GM23338 (cell line): ENCODE measurements at regions not wholly inside any gene's neighbourhood (a gene's known extent, or its start where the extent isn't known, plus 50 kb on each side); places are given as distances from the start of the nearest gene placed in this dataset.

ENCODE experiments used
- ATAC-seq: fragments of 200-7000 bp; cut with Tn5 transposase; 3 replicates; pipeline ENCODE4 v1.9.1; 2020
- DNase-seq: peaks from one replicate; pipeline ENCODE4 v3.0.0-alpha.2; 2015; ENCODE audit warnings: low spot score
- H2AFZ ChIP-seq: fragments of 200-600 bp; sonication (generic); 2 replicates; pipeline ENCODE4 v1.8.0; 2016; ENCODE audit warnings: antibody characterized with exemption, mild to moderate bottlenecking, moderate library complexity
- H3F3A ChIP-seq: fragments of 200-600 bp; sonication (generic); replicated peaks from 2 replicates; pipeline ENCODE4 v1.8.0; 2017; ENCODE audit warnings: antibody characterized with exemption, mixed run types, low read depth
- H3K27ac ChIP-seq: fragments of 200-600 bp; sonication (generic); 2 replicates; pipeline ENCODE4 v1.6.1; 2016; ENCODE audit warnings: low read depth
- H3K27me3 ChIP-seq: fragments of 200-600 bp; sonication (generic); 2 replicates; pipeline ENCODE4 v1.8.0; 2016; ENCODE audit warnings: mild to moderate bottlenecking, mixed run types, moderate library complexity; ENCODE audit not compliant: insufficient read depth
- H3K36me3 ChIP-seq: fragments of 200-600 bp; sonication (generic); 2 replicates; pipeline ENCODE4 v1.8.0; 2016; ENCODE audit warnings: mild to moderate bottlenecking; ENCODE audit not compliant: insufficient read depth
- H3K4me1 ChIP-seq: fragments of 200-600 bp; sonication (generic); 2 replicates; pipeline ENCODE4 v1.8.0; 2016; ENCODE audit warnings: mild to moderate bottlenecking, moderate library complexity; ENCODE audit not compliant: insufficient read depth
- H3K4me2 ChIP-seq: fragments of 200-600 bp; sonication (generic); 2 replicates; pipeline ENCODE4 v1.7.1; 2017; ENCODE audit warnings: mixed run types
- H3K4me3 ChIP-seq: fragments of 200-600 bp; sonication (generic); 2 replicates; pipeline ENCODE4 v1.6.1; 2016; ENCODE audit warnings: mixed run types
- H3K79me2 ChIP-seq: fragments of 200-600 bp; sonication (generic); replicated peaks from 2 replicates; pipeline ENCODE4 v1.8.0; 2017; ENCODE audit warnings: mild to moderate bottlenecking; ENCODE audit not compliant: insufficient read depth
- H3K9me2 ChIP-seq: fragments of 200-600 bp; sonication (generic); 2 replicates; pipeline ENCODE4 v1.8.0; 2017; ENCODE audit not compliant: insufficient read depth
- H4K20me1 ChIP-seq: fragments of 200-600 bp; sonication (generic); replicated peaks from 2 replicates; pipeline ENCODE4 v1.8.0; 2017; ENCODE audit warnings: mild to moderate bottlenecking; ENCODE audit not compliant: insufficient read depth
- H3K27ac Mint-ChIP-seq: 2 replicates; pipeline ENCODE4 v1.8.0; 2020; ENCODE audit warnings: inconsistent platforms, mild to moderate bottlenecking, moderate library complexity, mixed read lengths
- H3K27me3 Mint-ChIP-seq: 3 replicates; pipeline ENCODE4 v1.8.0; 2022; ENCODE audit warnings: low read depth, mild to moderate bottlenecking, moderate library complexity, mixed read lengths, inconsistent platforms; ENCODE audit not compliant: insufficient read depth, poor library complexity
- H3K36me3 Mint-ChIP-seq: 3 replicates; pipeline ENCODE4 v1.8.0; 2021; ENCODE audit warnings: low read depth, mild to moderate bottlenecking, inconsistent platforms, moderate library complexity, mixed read lengths
- H3K4me1 Mint-ChIP-seq: 3 replicates; pipeline ENCODE4 v1.8.0; 2020; ENCODE audit warnings: mild to moderate bottlenecking, inconsistent platforms, mixed read lengths
- H3K4me3 Mint-ChIP-seq: 3 replicates; pipeline ENCODE4 v1.8.0; 2021; ENCODE audit warnings: moderate library complexity, mild to moderate bottlenecking, inconsistent platforms, mixed read lengths
- H3K9me3 Mint-ChIP-seq: 3 replicates; pipeline ENCODE4 v1.8.0; 2020; ENCODE audit warnings: moderate library complexity, mild to moderate bottlenecking, inconsistent platforms, mixed read lengths
- CREB1 ChIP-seq: fragments of 250-450 bp; sonication (Bioruptor Pico); IDR thresholded peaks from 2 replicates; pipeline ENCODE4 v1.5.0; 2020; ENCODE audit warnings: low read depth, mild to moderate bottlenecking, moderate library complexity
- CTCF ChIP-seq, 2 experiments: fragments of 200-600 bp in 1 of 2; sonication (generic) in 1 of 2; conservative IDR thresholded peaks; 2 replicates each; pipeline versions ENCODE4 v1.5.1 to v1.6.1; 2016 to 2017; ENCODE audit warnings: antibody characterized with exemption in 2 of 2, low read depth in 2 of 2, mild to moderate bottlenecking in 2 of 2, moderate library complexity in 1 of 2
- ETS1 ChIP-seq: IDR thresholded peaks from 2 replicates; pipeline ENCODE4 v1.6.1; 2016; ENCODE audit warnings: antibody characterized with exemption
- EZH2 ChIP-seq: fragments of 200-600 bp; sonication (generic); IDR thresholded peaks from one replicate; pipeline ENCODE4 v1.8.0; 2017; ENCODE audit warnings: antibody characterized with exemption, mild to moderate bottlenecking, low read depth; ENCODE audit not compliant: unreplicated experiment
- EZH2phosphoT487 ChIP-seq: fragments of 200-600 bp; sonication (generic); IDR thresholded peaks from one replicate; pipeline ENCODE4 v1.8.1; 2018; ENCODE audit warnings: antibody characterized with exemption; ENCODE audit not compliant: unreplicated experiment
- JUNB ChIP-seq: IDR thresholded peaks from one replicate; pipeline ENCODE4 v1.6.1; 2016; ENCODE audit warnings: antibody characterized with exemption; ENCODE audit not compliant: unreplicated experiment
- NANOG ChIP-seq: IDR thresholded peaks from 2 replicates; pipeline ENCODE4 v1.6.1; 2016; ENCODE audit warnings: antibody characterized with exemption, borderline replicate concordance
- POLR2AphosphoS5 ChIP-seq: IDR thresholded peaks from 2 replicates; pipeline ENCODE4 v1.6.1; 2016; ENCODE audit warnings: antibody characterized with exemption, low read depth
- REST ChIP-seq: IDR thresholded peaks from one replicate; pipeline ENCODE4 v1.6.1; 2018; ENCODE audit warnings: antibody characterized with exemption; ENCODE audit not compliant: unreplicated experiment
- STAT1 ChIP-seq: IDR thresholded peaks from one replicate; pipeline ENCODE4 v1.6.1; 2016; ENCODE audit warnings: antibody characterized with exemption; ENCODE audit not compliant: unreplicated experiment
- ZNF114 ChIP-seq: fragments of 250-450 bp; sonication (Bioruptor Pico); IDR thresholded peaks from 2 replicates; pipeline ENCODE4 v1.5.0; 2020; ENCODE audit warnings: mild to moderate bottlenecking, moderate library complexity
- ZNF331 ChIP-seq: fragments of 250-450 bp; sonication (Bioruptor Pico); IDR thresholded peaks from 2 replicates; pipeline ENCODE4 v1.5.0; 2020; ENCODE audit warnings: low read depth, mild to moderate bottlenecking, moderate library complexity
- ZNF462 ChIP-seq: fragments of 250-450 bp; sonication (Bioruptor Pico); IDR thresholded peaks from 2 replicates; pipeline ENCODE4 v1.5.0; 2020; ENCODE audit warnings: mild to moderate bottlenecking, moderate library complexity

GRCh38 chr11:106222626-106223025 lies 145.2 kb downstream of the AASDHPPT start:
- H2AFZ ChIP-seq = no peak overlapping the region
- Mint-ChIP-seq H3K36me3 (peaks cover 23% of the 10 kb centered on the region), H3K4me1 (no peaks in the 10 kb centered on the region), H3K4me3 (no peak overlapping the region), H3K9me3 (peaks cover 43% of the 10 kb centered on the region), H3K27me3 (no peaks in the 10 kb centered on the region), H3K27ac (no peak overlapping the region)
- H3K9me2 ChIP-seq = peaks cover 11% of the 10 kb centered on the region
- H3K36me3 ChIP-seq = peaks cover 6% of the 10 kb centered on the region
- no peak overlapping the region for H3K4me2 ChIP-seq
- H3K4me1 ChIP-seq = no peaks in the 10 kb centered on the region
- TF ChIP-seq EZH2 (no peak), ZNF331 (CRISPR knock-in tag) (no peak), NANOG (no peak), ZNF114 (CRISPR knock-in tag) (no peak), JUNB (no peak), EZH2phosphoT487 (no peak), CREB1 (no peak), POLR2AphosphoS5 (no peak), CTCF (conservative IDR thresholded peaks at IDR 0.05; ENCODE audit: low read depth in 2 of 2) (no peak), STAT1 (no peak), ZNF462 (CRISPR knock-in tag) (no peak), REST (no peak), ETS1 (no peak)
- H4K20me1 ChIP-seq = no peaks in the 10 kb centered on the region
- no peaks in the 10 kb centered on the region for H3K79me2 ChIP-seq
- ATAC-seq (no peak), DNase-seq (peak; percentile 30)
- no peak overlapping the region for H3K4me3 ChIP-seq
- H3F3A ChIP-seq = no peaks in the 10 kb centered on the region
- H3K27me3 ChIP-seq = no peaks in the 10 kb centered on the region
- no peak overlapping the region for H3K27ac ChIP-seq
